ENCODE measurements at regions not wholly inside any gene's neighbourhood (a gene's known extent, or its start where the extent isn't known, plus 50 kb on each side); places are given as distances from the start of the nearest gene placed in this dataset.
"Not testable (repeated sequence)": the region's sequence is repeated elsewhere in the genome, so short reads cannot be mapped to it uniquely, and the experiment has no call there.

- Histone ChIP-seq H3K9me3 (no peaks in the 10 kb centered on the region), H3K36me3 (replicated peaks in 1 of 2; ENCODE audit: insufficient read depth in 1 of 2, low read depth in 2 of 2) (no peaks in the 10 kb centered on the region), H3K27ac (no peak overlapping the region), H3K4me3 (no peak overlapping the region), H3K27me3 (no peaks in the 10 kb centered on the region), H3K4me1 (no peaks in the 10 kb centered on the region)
- no peak for TF ChIP-seq POLR2A (IDR thresholded peaks at IDR 0.05)
- TF ChIP-seq, protein P1, sequence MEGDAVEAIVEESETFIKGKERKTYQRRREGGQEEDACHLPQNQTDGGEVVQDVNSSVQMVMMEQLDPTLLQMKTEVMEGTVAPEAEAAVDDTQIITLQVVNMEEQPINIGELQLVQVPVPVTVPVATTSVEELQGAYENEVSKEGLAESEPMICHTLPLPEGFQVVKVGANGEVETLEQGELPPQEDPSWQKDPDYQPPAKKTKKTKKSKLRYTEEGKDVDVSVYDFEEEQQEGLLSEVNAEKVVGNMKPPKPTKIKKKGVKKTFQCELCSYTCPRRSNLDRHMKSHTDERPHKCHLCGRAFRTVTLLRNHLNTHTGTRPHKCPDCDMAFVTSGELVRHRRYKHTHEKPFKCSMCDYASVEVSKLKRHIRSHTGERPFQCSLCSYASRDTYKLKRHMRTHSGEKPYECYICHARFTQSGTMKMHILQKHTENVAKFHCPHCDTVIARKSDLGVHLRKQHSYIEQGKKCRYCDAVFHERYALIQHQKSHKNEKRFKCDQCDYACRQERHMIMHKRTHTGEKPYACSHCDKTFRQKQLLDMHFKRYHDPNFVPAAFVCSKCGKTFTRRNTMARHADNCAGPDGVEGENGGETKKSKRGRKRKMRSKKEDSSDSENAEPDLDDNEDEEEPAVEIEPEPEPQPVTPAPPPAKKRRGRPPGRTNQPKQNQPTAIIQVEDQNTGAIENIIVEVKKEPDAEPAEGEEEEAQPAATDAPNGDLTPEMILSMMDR (IDR thresholded peaks at IDR 0.05): no peak
- ATAC-seq: no peak
- intact Hi-C loops (cut with DNase I): no loop called here
- 76 to 78% methylated on average over 4 of the region's 4 CpGs for WGBS, 2 donors
- DNase-seq: no peak
Measured at GRCh38 chr1:189726806-189727205, 750.9 kb downstream of the BRINP3 start.

GRCh38 chr1:189751311-189751710, 726.4 kb downstream of the BRINP3 start:
- no peak for ATAC-seq
- H3K4me1 ChIP-seq: peaks cover 8% of the 10 kb centered on the region
- H3K4me3 ChIP-seq: no peak overlapping the region
- intact Hi-C loops (cut with DNase I): no loop called here
- no peak overlapping the region for H3K27ac ChIP-seq
- no peaks in the 10 kb centered on the region for H3K27me3 ChIP-seq
- TF ChIP-seq, protein P1 (IDR thresholded peaks at IDR 0.05): no peak
- TF ChIP-seq POLR2A (IDR thresholded peaks at IDR 0.05): no peak
- H3K9me3 ChIP-seq: no peaks in the 10 kb centered on the region
- no peak for DNase-seq
- no peaks in the 10 kb centered on the region for H3K36me3 ChIP-seq (replicated peaks in 1 of 2; ENCODE audit: insufficient read depth in 1 of 2, low read depth in 2 of 2)

DNA sequence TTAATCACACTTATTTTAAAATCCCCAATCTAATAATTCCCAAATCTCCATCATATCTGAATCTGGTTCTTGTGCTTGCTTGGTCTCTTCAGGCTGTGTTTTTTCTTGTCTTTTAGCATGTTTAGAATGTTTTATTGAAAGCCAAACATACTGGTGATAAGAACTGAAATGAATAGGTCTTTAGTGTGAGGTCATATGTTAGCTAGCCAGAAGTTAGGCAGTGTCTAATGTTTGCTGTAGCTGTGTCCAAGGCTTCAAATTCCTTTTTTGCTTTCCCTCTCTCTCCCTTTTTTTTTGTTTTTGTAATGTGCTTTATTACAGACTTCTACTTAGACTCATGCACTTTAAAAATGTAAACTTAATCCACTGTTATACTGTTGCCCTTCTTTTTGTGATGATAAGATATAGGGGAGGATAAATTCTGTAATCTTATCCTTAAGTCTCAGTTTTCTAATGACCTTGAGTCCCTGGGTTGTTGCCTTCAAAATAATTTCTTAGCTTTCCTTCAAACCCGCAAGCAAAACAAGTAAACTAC, 725.1 kb downstream of the BRINP3 start:
- WGBS, 2 donors: 27 to 30% methylated on average over 1 of the region's 1 CpG
- no peaks in the 10 kb centered on the region for H3K36me3 ChIP-seq (replicated peaks in 1 of 2; ENCODE audit: insufficient read depth in 1 of 2, low read depth in 2 of 2)
- DNase-seq (no peak), ATAC-seq (peak; percentile 50)
- TF ChIP-seq, protein P1 (IDR thresholded peaks at IDR 0.05): no peak
- no peak for TF ChIP-seq POLR2A (IDR thresholded peaks at IDR 0.05)
- no peak overlapping the region for H3K27ac ChIP-seq
- H3K27me3 ChIP-seq: no peaks in the 10 kb centered on the region
- intact Hi-C loops (cut with DNase I): no loop called here
- H3K4me3 ChIP-seq: no peak overlapping the region
- H3K9me3 ChIP-seq: no peaks in the 10 kb centered on the region
- peaks cover 8% of the 10 kb centered on the region for H3K4me1 ChIP-seq

DNA sequence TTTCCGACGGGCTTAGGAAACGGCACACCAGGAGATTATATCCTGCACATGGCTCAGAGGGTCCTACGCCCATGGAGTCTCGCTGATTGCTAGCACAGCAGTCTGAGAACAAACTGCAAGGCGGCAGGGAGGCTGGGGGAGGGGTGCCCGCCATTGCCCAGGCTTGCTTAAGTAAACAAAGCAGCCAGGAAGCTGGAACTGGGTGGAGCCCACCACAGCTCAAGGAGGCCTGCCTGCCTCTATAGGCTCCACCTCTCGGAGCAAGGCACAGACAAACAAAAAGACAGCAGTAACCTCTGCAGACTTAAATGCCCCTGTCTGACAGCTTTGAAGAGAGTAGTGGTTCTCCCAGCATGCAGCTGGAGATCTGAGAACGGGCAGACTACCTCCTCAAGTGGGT, 722.6 kb downstream of the BRINP3 start:
- H3K36me3 ChIP-seq (replicated peaks in 1 of 2; ENCODE audit: insufficient read depth in 1 of 2, low read depth in 2 of 2); H3K27me3 ChIP-seq; ATAC-seq; intact Hi-C loops (cut with DNase I); H3K9me3 ChIP-seq; H3K4me1 ChIP-seq; DNase-seq; H3K4me3 ChIP-seq; H3K27ac ChIP-seq: not testable (repeated sequence)
- 79 to 85% methylated on average over 8 to 9 of the region's 9 CpGs for WGBS, 2 donors

GRCh38 chr1:189764391-189765320, 713.0 kb downstream of the BRINP3 start:
- no peak overlapping the region for H3K4me3 ChIP-seq
- no peaks in the 10 kb centered on the region for H3K4me1 ChIP-seq
- no peak overlapping the region for H3K27ac ChIP-seq
- no peaks in the 10 kb centered on the region for H3K27me3 ChIP-seq
- WGBS, 2 donors: 62 to 74% methylated on average over 2 of the region's 2 CpGs
- ATAC-seq (no peak), DNase-seq (no peak)
- intact Hi-C loops (cut with DNase I): no loop called here
- no peaks in the 10 kb centered on the region for H3K9me3 ChIP-seq
- no peaks in the 10 kb centered on the region for H3K36me3 ChIP-seq (replicated peaks in 1 of 2; ENCODE audit: insufficient read depth in 1 of 2, low read depth in 2 of 2)
- TF ChIP-seq, protein P1 (IDR thresholded peaks at IDR 0.05): no peak
- no peak for TF ChIP-seq POLR2A (IDR thresholded peaks at IDR 0.05)

All from body of pancreas (tissue), 4 donors.